WTC11 (cell line): ENCODE measurements at regions not wholly inside any gene's neighbourhood (a gene's known extent, or its start where the extent isn't known, plus 50 kb on each side); places are given as distances from the start of the nearest gene placed in this dataset.

ENCODE experiments used
- ATAC-seq: fragments of 200-7000 bp; cut with Tn5 transposase; 2 replicates; pipeline ENCODE4 v1.10.0; 2021; ENCODE audit warnings: mild to moderate bottlenecking, moderate library complexity
- CTCF ChIA-PET: fragments of 300-600 bp; sonication (Branson Sonifier 250); formaldehyde crosslinking; loops from one replicate; lab custom pipeline; 2021; ENCODE audit warnings: antibody characterized with exemption; lab: Charles Lee
- POLR2A ChIA-PET: fragments of 350-600 bp; sonication (Branson Sonifier 250); formaldehyde crosslinking; loops from one replicate; lab custom pipeline; 2021; ENCODE audit warnings: antibody characterized with exemption; lab: Charles Lee
- DNase-seq: peaks from one replicate; pipeline ENCODE4 v3.0.0; 2021; ENCODE audit warnings: low spot score
- H3K27ac Mint-ChIP-seq: 2 replicates; pipeline ENCODE4 v1.8.0; 2021; ENCODE audit warnings: mixed read lengths
- H3K27me3 Mint-ChIP-seq: 2 replicates; pipeline ENCODE4 v1.8.0; 2021; ENCODE audit warnings: low read depth, mild to moderate bottlenecking, moderate library complexity, mixed read lengths
- H3K36me3 Mint-ChIP-seq: 2 replicates; pipeline ENCODE4 v1.8.0; 2021; ENCODE audit warnings: mixed read lengths
- H3K4me1 Mint-ChIP-seq: 2 replicates; pipeline ENCODE4 v1.8.0; 2022; ENCODE audit warnings: mixed read lengths
- H3K4me3 Mint-ChIP-seq: 2 replicates; pipeline ENCODE4 v1.8.0; 2021; ENCODE audit warnings: mild to moderate bottlenecking, moderate library complexity, mixed read lengths
- H3K9me3 Mint-ChIP-seq: 2 replicates; pipeline ENCODE4 v1.8.0; 2021; ENCODE audit warnings: mixed read lengths
- AFF4 ChIP-seq: sonication (generic); formaldehyde crosslinking; IDR thresholded peaks from 2 replicates; pipeline ENCODE4 v1.8.1; 2023; ENCODE audit warnings: mild to moderate bottlenecking, missing genetic modification reagents, borderline replicate concordance
- CREB1 ChIP-seq: sonication (generic); formaldehyde crosslinking; IDR thresholded peaks from 2 replicates; pipeline ENCODE4 v1.8.0; 2023; ENCODE audit warnings: mild to moderate bottlenecking, missing genetic modification reagents
- ELF4 ChIP-seq: sonication (generic); formaldehyde crosslinking; IDR thresholded peaks from 2 replicates; pipeline ENCODE4 v1.8.1; 2022; ENCODE audit warnings: low read depth, mild to moderate bottlenecking, moderate library complexity, missing genetic modification reagents
- EMX1 ChIP-seq: fragments of 250-450 bp; sonication (Bioruptor Pico); IDR thresholded peaks from 2 replicates; pipeline ENCODE4 v1.8.0; 2021; ENCODE audit warnings: mild to moderate bottlenecking
- ESRRA ChIP-seq: sonication (generic); formaldehyde crosslinking; IDR thresholded peaks from 2 replicates; pipeline ENCODE4 v1.8.1; 2022; ENCODE audit warnings: mild to moderate bottlenecking, missing genetic modification reagents, borderline replicate concordance
- MAX ChIP-seq: sonication (generic); formaldehyde crosslinking; IDR thresholded peaks from 2 replicates; pipeline ENCODE4 v1.8.0; 2022; ENCODE audit warnings: mild to moderate bottlenecking, missing genetic modification reagents
- MYBL2 ChIP-seq: sonication (generic); formaldehyde crosslinking; IDR thresholded peaks from 2 replicates; pipeline ENCODE4 v1.8.1; 2023; ENCODE audit warnings: mild to moderate bottlenecking, moderate library complexity, missing genetic modification reagents
- OVOL2 ChIP-seq: fragments of 250-450 bp; sonication (Bioruptor Pico); IDR thresholded peaks from 2 replicates; pipeline ENCODE4 v1.9.0; 2021; ENCODE audit warnings: mild to moderate bottlenecking, borderline replicate concordance
- ZNF232 ChIP-seq: sonication (generic); formaldehyde crosslinking; IDR thresholded peaks from 2 replicates; pipeline ENCODE4 v1.8.0; 2022; ENCODE audit warnings: mild to moderate bottlenecking, missing genetic modification reagents
- ZNF512 ChIP-seq: sonication (generic); formaldehyde crosslinking; IDR thresholded peaks from 2 replicates; pipeline ENCODE4 v1.8.1; 2022; ENCODE audit warnings: missing genetic modification reagents, borderline replicate concordance
- ZNF671 ChIP-seq: fragments of 250-450 bp; sonication (Bioruptor Pico); IDR thresholded peaks from 2 replicates; pipeline ENCODE4 v1.8.0; 2021; ENCODE audit warnings: mild to moderate bottlenecking
- TF ChIP-seq, protein P1 (sequence below): sonication (generic); formaldehyde crosslinking; IDR thresholded peaks from 2 replicates; pipeline ENCODE4 v1.8.1; 2022; ENCODE audit warnings: mild to moderate bottlenecking, missing genetic modification reagents, moderate library complexity, borderline replicate concordance
- TF ChIP-seq, protein P2 (sequence below): sonication (generic); formaldehyde crosslinking; IDR thresholded peaks from 2 replicates; pipeline ENCODE4 v1.8.0; 2022; ENCODE audit warnings: missing genetic modification reagents

- TF ChIP-seq AFF4 (CRISPR knock-in tag) = no peak
- no peak for TF ChIP-seq ZNF512 (CRISPR knock-in tag)
- TF ChIP-seq ZNF671 (CRISPR knock-in tag) = no peak
Observed at GRCh38 chr1:221405146-221405545, 336.7 kb downstream of the DUSP10 start (continued).

DNA sequence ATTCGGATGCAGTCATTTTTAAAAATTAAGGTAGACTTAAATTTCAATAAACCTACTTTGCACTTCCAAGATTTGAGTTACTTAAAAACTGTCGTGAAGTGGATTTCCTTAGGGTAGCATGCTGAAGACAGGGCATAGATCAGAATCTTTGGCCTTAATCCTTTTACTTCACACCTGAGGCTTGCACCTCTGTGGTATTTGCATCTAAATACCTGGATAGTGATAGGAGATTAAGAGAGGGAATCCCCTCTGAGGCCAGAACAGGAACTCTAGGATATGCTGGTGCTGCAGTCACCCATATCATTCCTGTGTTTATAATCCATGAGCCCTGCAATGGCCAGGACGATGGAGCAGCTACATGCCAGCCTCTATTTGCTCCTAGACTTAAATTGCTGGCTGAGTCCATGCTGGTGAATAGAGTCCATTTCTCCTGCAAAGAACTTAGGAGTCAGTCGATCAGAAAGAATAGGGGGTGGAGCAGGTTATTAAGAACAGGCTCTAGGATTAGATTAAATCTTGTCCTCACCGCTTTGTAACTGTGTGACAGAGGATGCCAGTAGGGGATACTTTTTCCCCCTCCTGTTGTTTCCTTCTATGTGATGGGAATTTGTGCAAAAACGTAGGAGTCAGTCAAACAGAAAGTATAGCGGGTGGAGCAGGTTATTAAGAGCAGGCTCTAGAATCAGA, 333.6 kb downstream of the DUSP10 start:
- peaks cover 4% of the 10 kb centered on the region for H3K9me3 Mint-ChIP-seq
- ChIA-PET CTCF (no interaction called here), POLR2A (no interaction called here)
- TF ChIP-seq CREB1 (no peak), MYBL2 (CRISPR knock-in tag) (no peak), EMX1 (CRISPR knock-in tag) (no peak)
- DNase-seq (no peak), ATAC-seq (peak; percentile 95)
- no peaks in the 10 kb centered on the region for H3K36me3 Mint-ChIP-seq
- H3K4me3 Mint-ChIP-seq = no peak overlapping the region
- H3K27me3 Mint-ChIP-seq = no peaks in the 10 kb centered on the region
- H3K4me1 Mint-ChIP-seq = peaks cover 18% of the 10 kb centered on the region
- H3K27ac Mint-ChIP-seq = no peak overlapping the region

- Mint-ChIP-seq H3K4me3 (no peak overlapping the region), H3K27me3 (no peaks in the 10 kb centered on the region), H3K36me3 (no peaks in the 10 kb centered on the region), H3K9me3 (0 out of 2 replicates have a peak, but pooled peaks cover 3% of the 10 kb centered on the region), H3K4me1 (peaks cover 26% of the 10 kb centered on the region), H3K27ac (no peak overlapping the region)
- DNase-seq (no peak), ATAC-seq (no peak)
- TF ChIP-seq, protein P1, sequence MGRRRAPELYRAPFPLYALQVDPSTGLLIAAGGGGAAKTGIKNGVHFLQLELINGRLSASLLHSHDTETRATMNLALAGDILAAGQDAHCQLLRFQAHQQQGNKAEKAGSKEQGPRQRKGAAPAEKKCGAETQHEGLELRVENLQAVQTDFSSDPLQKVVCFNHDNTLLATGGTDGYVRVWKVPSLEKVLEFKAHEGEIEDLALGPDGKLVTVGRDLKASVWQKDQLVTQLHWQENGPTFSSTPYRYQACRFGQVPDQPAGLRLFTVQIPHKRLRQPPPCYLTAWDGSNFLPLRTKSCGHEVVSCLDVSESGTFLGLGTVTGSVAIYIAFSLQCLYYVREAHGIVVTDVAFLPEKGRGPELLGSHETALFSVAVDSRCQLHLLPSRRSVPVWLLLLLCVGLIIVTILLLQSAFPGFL = no peak
- TF ChIP-seq ESRRA (CRISPR knock-in tag) (no peak), MYBL2 (CRISPR knock-in tag) (no peak), MAX (CRISPR knock-in tag) (no peak)
- CTCF ChIA-PET = no interaction called here
- POLR2A ChIA-PET = no interaction called here
Observed at GRCh38 chr1:221411283-221411682, 330.6 kb downstream of the DUSP10 start.

GRCh38 chr1:221414772-221415539, 326.9 kb downstream of the DUSP10 start:
- ChIA-PET POLR2A (no interaction called here), CTCF (no interaction called here)
- H3K4me1 Mint-ChIP-seq = peaks cover 8% of the 10 kb centered on the region
- DNase-seq (no peak), ATAC-seq (no peak)
- H3K36me3 Mint-ChIP-seq = no peaks in the 10 kb centered on the region
- H3K9me3 Mint-ChIP-seq = 0 out of 2 replicates have a peak, but pooled peaks cover 3% of the 10 kb centered on the region
- no peak overlapping the region for H3K4me3 Mint-ChIP-seq
- no peak overlapping the region for H3K27ac Mint-ChIP-seq
- no peaks in the 10 kb centered on the region for H3K27me3 Mint-ChIP-seq
- no peak for TF ChIP-seq ELF4 (CRISPR knock-in tag)
- TF ChIP-seq, protein P2, sequence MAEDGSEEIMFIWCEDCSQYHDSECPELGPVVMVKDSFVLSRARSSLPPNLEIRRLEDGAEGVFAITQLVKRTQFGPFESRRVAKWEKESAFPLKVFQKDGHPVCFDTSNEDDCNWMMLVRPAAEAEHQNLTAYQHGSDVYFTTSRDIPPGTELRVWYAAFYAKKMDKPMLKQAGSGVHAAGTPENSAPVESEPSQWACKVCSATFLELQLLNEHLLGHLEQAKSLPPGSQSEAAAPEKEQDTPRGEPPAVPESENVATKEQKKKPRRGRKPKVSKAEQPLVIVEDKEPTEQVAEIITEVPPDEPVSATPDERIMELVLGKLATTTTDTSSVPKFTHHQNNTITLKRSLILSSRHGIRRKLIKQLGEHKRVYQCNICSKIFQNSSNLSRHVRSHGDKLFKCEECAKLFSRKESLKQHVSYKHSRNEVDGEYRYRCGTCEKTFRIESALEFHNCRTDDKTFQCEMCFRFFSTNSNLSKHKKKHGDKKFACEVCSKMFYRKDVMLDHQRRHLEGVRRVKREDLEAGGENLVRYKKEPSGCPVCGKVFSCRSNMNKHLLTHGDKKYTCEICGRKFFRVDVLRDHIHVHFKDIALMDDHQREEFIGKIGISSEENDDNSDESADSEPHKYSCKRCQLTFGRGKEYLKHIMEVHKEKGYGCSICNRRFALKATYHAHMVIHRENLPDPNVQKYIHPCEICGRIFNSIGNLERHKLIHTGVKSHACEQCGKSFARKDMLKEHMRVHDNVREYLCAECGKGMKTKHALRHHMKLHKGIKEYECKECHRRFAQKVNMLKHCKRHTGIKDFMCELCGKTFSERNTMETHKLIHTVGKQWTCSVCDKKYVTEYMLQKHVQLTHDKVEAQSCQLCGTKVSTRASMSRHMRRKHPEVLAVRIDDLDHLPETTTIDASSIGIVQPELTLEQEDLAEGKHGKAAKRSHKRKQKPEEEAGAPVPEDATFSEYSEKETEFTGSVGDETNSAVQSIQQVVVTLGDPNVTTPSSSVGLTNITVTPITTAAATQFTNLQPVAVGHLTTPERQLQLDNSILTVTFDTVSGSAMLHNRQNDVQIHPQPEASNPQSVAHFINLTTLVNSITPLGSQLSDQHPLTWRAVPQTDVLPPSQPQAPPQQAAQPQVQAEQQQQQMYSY (CRISPR knock-in tag) = no peak
- TF ChIP-seq ZNF232 = no peak
- TF ChIP-seq OVOL2 (CRISPR knock-in tag) = no peak
- no peak for TF ChIP-seq AFF4 (CRISPR knock-in tag)
